ENCODE measurements at regions not wholly inside any gene's neighbourhood (a gene's known extent, or its start where the extent isn't known, plus 50 kb on each side); places are given as distances from the start of the nearest gene placed in this dataset.
"Not testable (repeated sequence)": the region's sequence is repeated elsewhere in the genome, so short reads cannot be mapped to it uniquely, and the experiment has no call there.

DNA sequence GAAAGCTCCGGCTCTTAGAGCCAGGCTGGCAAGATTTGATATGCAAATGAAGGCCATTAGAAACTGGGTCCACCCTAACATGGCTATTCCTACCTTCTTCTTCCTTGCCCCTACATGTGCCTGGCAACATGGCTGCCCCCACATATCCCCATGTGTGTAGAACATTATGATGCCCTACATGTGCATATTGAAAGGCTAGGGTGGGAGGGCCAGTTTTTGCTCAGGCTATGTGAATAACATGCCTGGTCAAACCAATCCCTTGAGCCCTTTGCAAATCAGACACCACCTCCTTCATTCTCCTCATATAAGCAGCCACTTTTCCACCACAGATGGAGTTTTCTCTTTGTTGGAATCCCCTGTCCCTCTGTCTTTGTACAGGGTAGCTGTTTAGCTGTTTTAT is 303.4 kb downstream of the RPIA start:
- not testable (repeated sequence) for H3K4me3 ChIP-seq (replicated peaks in 1 of 2; ENCODE audit: low read depth in 2 of 2, low read length in 2 of 2); DNase-seq (ENCODE audit: low read depth in 2 of 2)

DNA sequence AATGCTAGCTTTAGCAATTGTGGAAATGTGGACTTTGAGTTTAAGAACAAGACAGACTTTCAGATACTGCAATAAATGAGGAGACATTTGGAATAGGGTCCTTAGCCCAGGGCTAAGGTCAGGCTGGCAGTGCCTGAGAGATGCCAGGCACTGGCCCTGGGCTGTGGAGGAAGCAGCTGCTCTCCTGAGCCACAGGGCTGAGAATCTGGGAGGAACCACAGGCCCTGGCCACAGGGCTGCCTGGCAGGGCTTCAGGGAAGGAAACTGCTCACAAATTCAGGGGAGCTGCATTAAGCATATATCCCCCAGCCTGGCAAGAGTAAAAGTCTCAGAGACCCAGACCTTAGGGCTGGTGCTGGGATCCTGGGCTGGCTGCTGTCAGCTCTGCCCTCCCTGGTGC is 305.1 kb downstream of the RPIA start:
- DNase-seq (ENCODE audit: low read depth in 2 of 2); H3K4me3 ChIP-seq (replicated peaks in 1 of 2; ENCODE audit: low read depth in 2 of 2, low read length in 2 of 2): not testable (repeated sequence)

DNA sequence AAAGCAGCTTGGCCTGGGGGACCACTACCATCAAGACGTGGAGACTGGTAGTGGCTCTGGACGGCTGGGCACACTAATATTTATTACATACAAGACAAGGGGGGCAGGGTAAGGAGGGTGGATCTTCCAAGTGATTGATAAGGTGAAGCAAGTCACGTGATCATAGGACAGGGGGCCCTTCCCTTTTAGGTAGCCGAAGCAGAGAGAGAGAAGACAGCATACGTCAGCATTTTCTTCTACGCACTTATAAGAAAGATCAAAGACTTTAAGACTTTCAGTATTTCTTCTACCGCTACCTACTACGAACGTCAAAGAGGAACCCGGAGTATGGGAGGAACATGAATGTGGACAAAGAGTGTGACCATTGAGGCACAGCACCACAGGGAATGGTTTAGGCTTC is 307.9 kb downstream of the RPIA start:
- TF ChIP-seq, protein P1, sequence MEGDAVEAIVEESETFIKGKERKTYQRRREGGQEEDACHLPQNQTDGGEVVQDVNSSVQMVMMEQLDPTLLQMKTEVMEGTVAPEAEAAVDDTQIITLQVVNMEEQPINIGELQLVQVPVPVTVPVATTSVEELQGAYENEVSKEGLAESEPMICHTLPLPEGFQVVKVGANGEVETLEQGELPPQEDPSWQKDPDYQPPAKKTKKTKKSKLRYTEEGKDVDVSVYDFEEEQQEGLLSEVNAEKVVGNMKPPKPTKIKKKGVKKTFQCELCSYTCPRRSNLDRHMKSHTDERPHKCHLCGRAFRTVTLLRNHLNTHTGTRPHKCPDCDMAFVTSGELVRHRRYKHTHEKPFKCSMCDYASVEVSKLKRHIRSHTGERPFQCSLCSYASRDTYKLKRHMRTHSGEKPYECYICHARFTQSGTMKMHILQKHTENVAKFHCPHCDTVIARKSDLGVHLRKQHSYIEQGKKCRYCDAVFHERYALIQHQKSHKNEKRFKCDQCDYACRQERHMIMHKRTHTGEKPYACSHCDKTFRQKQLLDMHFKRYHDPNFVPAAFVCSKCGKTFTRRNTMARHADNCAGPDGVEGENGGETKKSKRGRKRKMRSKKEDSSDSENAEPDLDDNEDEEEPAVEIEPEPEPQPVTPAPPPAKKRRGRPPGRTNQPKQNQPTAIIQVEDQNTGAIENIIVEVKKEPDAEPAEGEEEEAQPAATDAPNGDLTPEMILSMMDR (IDR thresholded peaks at IDR 0.05; ENCODE audit: low read depth, low read length), result no peak
- no peak overlapping the region for H3K4me3 ChIP-seq (replicated peaks in 1 of 2; ENCODE audit: low read depth in 2 of 2, low read length in 2 of 2)
- DNase-seq (ENCODE audit: low read depth in 2 of 2), result no peak

DNA sequence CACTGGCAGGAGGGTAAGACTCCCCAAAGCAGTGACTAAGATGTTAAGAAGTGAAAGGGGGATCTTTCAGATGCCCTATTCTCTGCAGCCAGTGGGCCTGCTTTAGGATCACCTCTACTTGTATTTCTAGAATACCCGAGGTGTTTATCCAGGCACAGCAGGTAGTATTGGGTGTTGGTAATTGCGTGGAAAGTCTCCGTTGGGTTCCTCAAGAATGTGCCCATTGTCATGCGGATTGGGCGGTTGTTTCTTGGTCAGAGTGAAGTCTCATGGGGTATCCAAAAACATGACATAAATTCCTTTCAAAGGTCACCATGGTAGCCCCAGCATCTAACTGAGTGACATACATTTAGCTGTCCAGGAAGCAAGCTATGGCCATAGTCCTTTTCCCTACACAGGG is 308.8 kb downstream of the RPIA start:
- no peak overlapping the region for H3K4me3 ChIP-seq (replicated peaks in 1 of 2; ENCODE audit: low read depth in 2 of 2, low read length in 2 of 2)
- DNase-seq (ENCODE audit: low read depth in 2 of 2), result no peak
- TF ChIP-seq, protein P1 (IDR thresholded peaks at IDR 0.05; ENCODE audit: low read depth, low read length), result no peak

DNA sequence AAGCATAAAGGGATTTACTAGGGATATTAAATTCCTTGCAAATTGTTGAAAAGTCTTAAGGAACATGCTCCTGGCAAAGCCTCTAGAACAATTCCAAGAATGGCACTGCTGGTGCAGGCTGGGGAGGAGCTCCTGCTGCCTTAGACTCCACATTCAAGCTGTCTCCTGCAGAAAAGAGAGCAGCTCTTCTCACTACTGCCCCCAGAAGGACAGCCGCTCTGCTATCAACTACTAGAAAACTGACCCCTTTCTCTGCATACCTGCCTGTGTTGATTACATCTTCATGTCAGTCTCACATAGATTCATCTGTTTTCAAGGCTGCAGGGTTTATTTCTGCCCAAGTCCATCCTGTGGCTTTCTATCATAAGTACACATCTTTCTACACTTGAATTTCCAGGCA is 312.8 kb downstream of the RPIA start:
- not testable (repeated sequence) for H3K4me3 ChIP-seq (replicated peaks in 1 of 2; ENCODE audit: low read depth in 2 of 2, low read length in 2 of 2); DNase-seq (ENCODE audit: low read depth in 2 of 2)

DNA sequence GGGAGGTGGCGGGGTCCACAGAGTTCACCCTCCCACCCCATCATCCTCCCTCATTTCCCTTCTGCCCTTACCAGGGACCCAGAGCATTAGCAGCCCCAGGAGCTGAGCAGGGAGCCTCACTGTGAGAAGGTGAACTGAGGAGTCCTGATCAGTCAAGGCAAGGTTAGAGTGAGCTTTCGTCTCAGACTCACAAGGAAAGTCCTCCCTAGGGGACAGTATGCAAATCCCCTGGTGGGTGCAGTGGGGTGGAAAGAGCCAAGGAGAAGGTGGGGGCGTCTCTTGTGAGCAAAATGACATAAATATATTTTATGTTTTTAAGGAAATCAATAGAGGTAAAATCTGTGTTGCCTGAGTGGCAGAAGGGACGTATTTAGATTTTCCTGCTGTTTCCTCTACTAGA is 329.1 kb downstream of the RPIA start:
- not testable (repeated sequence) for DNase-seq (ENCODE audit: low read depth in 2 of 2); H3K4me3 ChIP-seq (replicated peaks in 1 of 2; ENCODE audit: low read depth in 2 of 2, low read length in 2 of 2)

DNA sequence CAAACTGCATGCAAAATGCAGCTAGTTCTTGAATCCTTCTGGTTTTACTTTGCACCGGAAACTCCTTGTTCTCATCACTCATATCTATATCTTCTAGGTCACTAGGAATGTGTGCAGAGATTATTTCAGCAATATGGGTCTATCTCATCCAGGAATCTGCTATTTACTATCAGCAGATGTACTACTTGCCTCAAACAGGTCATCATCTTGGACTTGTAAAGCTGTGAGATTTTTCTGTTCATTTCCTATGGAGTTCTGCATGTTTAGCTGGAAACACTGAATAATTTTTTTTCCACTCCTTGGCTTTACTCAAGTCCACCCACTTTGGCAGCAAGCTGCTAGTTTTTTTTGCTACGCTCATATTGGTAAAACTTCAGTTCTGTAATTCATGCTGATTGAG is 334.8 kb downstream of the RPIA start:
- not testable (repeated sequence) for DNase-seq (ENCODE audit: low read depth in 2 of 2); H3K4me3 ChIP-seq (replicated peaks in 1 of 2; ENCODE audit: low read depth in 2 of 2, low read length in 2 of 2)

DNA sequence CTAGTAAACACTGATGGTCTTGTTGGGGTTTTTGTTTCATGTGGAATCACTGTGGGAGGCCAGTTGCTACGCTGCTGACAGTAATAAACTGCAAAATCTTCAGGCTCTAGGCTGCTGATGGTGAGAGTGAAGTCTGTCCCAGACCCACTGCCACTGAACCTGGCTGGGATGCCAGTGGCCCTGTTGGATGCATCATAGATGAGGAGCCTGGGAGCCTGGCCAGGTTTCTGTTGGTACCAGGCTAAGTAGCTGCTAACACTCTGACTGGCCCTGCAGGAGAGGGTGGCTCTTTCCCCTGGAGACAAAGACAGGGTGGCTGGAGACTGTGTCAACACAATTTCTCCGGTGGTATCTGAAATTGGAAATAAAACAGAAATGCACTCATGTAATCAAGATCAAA is 335.6 kb downstream of the RPIA start:
- H3K4me3 ChIP-seq (replicated peaks in 1 of 2; ENCODE audit: low read depth in 2 of 2, low read length in 2 of 2), result not testable (repeated sequence)

DNA sequence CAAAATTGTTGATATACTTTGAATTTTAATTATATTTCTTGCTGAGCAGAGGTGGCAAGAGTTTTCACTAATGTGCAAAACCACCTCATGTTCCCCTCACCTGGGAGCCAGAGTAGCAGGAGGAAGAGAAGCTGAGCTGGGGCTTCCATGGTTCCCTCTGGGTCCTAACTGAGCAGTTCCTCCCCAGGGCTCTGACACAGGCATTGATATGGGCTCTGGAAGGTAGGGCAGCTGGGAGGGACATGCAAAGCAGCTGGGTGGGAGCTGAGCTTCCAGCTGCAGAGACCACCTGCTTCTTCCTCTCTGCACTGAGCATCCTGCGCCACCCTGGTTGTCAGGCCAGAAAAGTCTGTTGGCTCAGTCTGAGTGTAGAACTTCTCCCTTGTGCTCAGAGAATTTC is 336.1 kb downstream of the RPIA start:
- H3K4me3 ChIP-seq (replicated peaks in 1 of 2; ENCODE audit: low read depth in 2 of 2, low read length in 2 of 2); DNase-seq (ENCODE audit: low read depth in 2 of 2): not testable (repeated sequence)

More for the DNA sequence above, 335.6 kb downstream of the RPIA start:
- not testable (repeated sequence) for DNase-seq (ENCODE audit: low read depth in 2 of 2)

DNA sequence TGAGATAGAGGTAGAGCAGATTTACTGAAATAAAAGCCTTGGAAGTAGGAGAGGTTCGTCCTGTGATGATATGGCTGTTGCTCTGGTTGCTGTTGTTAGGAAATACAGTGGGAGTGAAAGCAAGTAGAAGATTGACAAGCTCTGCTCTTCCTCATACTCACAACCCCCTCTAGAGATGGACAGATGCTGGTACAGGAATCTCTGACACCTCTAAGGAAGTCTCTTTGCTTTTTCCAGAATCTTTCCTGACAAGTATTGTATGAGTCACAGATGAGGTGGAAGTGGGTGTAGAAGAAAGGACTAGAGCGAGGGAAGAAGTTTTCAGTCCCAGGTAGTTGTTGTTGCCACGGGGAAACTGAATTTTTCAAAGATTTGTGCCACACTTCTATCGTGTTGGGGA is 337.8 kb downstream of the RPIA start:
- not testable (repeated sequence) for H3K4me3 ChIP-seq (replicated peaks in 1 of 2; ENCODE audit: low read depth in 2 of 2, low read length in 2 of 2); DNase-seq (ENCODE audit: low read depth in 2 of 2)

DNA sequence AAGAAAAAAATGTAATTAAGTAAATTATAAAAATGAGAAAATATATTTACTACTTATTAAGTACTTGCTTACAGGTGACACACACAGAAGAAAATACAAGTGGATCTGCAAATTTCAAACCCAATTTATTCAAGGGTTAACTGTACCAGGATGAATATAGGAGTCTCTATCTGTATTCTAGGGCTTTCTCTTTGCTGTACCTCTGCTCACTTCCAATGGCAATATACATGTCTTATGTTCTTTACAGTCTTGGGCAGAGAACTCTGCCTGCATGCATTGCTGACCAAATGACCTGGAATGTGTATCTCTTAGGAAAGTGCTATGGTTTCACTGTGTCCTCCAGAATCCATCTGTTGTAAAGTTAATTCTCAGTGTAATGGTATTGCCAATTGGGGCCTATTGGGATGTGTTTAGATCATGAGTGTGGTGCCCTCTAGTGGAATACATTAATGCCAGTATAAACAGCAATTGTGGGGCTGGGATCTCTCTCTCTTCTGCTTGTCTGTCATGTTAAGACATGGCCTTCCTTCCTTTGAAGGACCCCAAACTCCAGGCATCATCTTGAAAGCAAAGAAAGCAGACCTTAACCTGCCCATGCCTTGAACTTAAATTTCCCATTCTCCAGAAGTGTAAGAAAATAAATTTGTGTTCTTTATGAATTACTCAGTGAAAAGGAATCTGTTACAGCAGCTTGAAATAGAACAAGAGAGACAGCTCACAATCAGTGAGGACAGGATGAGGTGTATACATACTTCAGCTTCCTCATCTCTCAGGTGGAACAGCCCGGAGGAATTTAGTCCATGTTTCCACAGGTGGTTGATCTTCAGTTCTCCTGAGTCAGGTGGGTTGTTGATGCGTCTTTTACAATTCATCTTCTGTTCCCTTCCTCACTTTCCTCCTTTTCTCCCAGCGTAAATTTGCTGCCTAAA is 356.9 kb downstream of the RPIA start:
- DNase-seq (ENCODE audit: low read depth in 2 of 2), result peak; percentile 40 to 44
- not testable (repeated sequence) for H3K4me3 ChIP-seq (replicated peaks in 1 of 2; ENCODE audit: low read depth in 2 of 2, low read length in 2 of 2)
- TF ChIP-seq, protein P1 (IDR thresholded peaks at IDR 0.05; ENCODE audit: low read depth, low read length), result peak; percentile 27

DNA sequence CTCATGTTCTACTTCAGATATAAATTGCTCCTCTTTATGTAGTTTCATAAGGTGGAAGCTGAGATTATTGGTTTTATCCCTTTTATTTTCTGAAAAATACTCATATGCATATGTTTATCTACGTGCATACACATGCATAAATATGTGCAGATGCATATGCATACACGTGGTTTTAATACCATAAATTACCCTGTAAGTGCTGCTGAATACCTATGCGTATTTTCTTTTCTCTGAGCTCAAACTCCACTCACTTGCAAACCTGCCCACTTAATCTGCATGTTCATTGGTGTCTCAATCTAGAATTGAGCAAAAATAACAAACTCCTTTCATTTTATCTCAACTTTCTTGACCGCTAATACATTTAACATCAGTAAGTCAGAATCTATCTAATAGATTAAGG is 367.1 kb downstream of the RPIA start:
- DNase-seq (ENCODE audit: low read depth in 2 of 2); H3K4me3 ChIP-seq (replicated peaks in 1 of 2; ENCODE audit: low read depth in 2 of 2, low read length in 2 of 2): not testable (repeated sequence)

DNA sequence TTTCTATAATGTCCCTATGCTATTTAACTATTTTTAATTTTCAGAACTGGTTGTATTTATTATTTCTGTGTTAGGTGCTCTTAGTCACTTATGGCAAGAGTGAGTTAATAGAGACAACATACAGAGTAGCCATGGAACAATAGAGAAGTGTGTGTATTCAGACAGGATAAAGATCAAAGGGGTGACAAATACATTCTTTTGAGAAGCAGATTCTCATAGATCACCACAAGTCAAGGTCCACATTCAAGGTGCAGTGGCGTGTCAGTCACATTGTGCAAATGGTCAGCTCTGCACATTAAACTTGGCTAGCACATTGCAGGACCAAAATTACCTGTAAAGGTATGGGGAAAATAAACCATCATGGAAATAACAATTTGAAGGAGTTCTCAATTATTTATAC is 369.7 kb downstream of the RPIA start:
- not testable (repeated sequence) for H3K4me3 ChIP-seq (replicated peaks in 1 of 2; ENCODE audit: low read depth in 2 of 2, low read length in 2 of 2); DNase-seq (ENCODE audit: low read depth in 2 of 2)

DNA sequence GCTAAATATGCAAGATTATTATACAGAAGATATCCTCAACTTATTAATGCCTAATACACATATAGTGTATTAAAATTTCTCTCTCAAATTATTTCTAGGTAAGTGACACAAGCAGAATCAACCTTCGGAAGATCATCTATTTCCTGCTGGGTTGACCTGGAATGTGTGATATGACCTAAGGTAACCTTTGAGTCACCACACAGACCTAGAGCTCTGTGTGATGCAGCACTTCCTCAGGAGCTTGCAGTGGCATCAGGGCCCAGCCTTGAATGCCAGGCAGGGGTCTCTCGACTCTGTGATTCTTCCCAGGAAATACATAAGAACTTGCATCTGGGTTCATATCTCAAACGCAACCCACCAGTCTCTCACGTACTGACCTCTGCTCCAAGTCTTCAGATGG is 385.3 kb downstream of the RPIA start:
- H3K4me3 ChIP-seq (replicated peaks in 1 of 2; ENCODE audit: low read depth in 2 of 2, low read length in 2 of 2); DNase-seq (ENCODE audit: low read depth in 2 of 2): not testable (repeated sequence)

DNA sequence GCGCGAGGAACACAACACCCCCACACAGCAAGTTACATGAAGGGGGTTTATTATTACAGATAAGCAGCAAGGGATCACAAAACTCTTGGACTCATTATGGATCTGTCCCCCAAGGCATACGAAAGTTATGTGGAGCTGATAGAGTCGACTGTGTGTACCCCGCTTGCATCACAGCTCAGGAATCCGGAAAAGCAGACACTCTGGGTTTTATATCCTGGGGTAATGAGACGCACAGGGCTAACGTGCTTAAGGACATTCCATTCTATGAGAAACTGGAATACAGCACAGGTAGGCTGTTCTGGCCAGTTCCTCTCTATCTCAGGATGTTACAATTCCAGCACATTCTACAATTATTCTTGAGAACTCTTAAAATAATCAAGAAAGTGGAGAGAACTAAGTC is 401.4 kb downstream of the RPIA start:
- H3K4me3 ChIP-seq (replicated peaks in 1 of 2; ENCODE audit: low read depth in 2 of 2, low read length in 2 of 2); DNase-seq (ENCODE audit: low read depth in 2 of 2): not testable (repeated sequence)

Measured in cardiac fibroblast (primary cell).